ENCODE measurements at regions not wholly inside any gene's neighbourhood (a gene's known extent, or its start where the extent isn't known, plus 50 kb on each side); places are given as distances from the start of the nearest gene placed in this dataset.

DNA sequence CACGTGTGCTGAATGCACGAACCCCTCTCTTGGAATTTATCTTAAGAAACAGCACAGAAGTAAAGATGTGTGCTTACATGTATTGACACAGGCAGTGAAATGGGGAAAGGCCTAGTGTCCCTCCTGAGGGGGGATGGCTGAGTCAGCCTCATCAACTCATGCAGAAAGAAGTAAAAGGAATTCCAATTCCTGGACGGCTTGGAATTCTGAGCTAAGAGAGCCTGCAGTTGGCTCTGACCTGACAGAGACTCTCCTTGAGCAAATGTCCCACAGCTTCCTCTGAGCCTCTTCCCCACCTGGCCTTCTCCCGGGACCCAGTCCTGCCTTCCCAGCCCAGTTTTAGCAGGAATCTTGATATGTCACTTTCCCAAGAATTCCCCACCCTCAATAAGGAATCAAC is 542.4 kb upstream of the ADARB2 start:
- TF ChIP-seq POLR2AphosphoS5 (IDR thresholded peaks at IDR 0.05) (no peak), EP300 (IDR thresholded peaks at IDR 0.05) (no peak)
- TF ChIP-seq, protein P1, sequence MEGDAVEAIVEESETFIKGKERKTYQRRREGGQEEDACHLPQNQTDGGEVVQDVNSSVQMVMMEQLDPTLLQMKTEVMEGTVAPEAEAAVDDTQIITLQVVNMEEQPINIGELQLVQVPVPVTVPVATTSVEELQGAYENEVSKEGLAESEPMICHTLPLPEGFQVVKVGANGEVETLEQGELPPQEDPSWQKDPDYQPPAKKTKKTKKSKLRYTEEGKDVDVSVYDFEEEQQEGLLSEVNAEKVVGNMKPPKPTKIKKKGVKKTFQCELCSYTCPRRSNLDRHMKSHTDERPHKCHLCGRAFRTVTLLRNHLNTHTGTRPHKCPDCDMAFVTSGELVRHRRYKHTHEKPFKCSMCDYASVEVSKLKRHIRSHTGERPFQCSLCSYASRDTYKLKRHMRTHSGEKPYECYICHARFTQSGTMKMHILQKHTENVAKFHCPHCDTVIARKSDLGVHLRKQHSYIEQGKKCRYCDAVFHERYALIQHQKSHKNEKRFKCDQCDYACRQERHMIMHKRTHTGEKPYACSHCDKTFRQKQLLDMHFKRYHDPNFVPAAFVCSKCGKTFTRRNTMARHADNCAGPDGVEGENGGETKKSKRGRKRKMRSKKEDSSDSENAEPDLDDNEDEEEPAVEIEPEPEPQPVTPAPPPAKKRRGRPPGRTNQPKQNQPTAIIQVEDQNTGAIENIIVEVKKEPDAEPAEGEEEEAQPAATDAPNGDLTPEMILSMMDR (IDR thresholded peaks at IDR 0.05): no peak

Measured in sigmoid colon (tissue), 4 donors.